HG03442 (cell line): ENCODE measurements at regions not wholly inside any gene's neighbourhood (a gene's known extent, or its start where the extent isn't known, plus 50 kb on each side); places are given as distances from the start of the nearest gene placed in this dataset.

ENCODE experiments used
- ATAC-seq: cut with Tn5 transposase; IDR thresholded peaks from one replicate; pipeline ENCODE4 v1.9.1; 2021; ENCODE audit warnings: mild to moderate bottlenecking, moderate library complexity; ENCODE audit not compliant: unreplicated experiment

DNA sequence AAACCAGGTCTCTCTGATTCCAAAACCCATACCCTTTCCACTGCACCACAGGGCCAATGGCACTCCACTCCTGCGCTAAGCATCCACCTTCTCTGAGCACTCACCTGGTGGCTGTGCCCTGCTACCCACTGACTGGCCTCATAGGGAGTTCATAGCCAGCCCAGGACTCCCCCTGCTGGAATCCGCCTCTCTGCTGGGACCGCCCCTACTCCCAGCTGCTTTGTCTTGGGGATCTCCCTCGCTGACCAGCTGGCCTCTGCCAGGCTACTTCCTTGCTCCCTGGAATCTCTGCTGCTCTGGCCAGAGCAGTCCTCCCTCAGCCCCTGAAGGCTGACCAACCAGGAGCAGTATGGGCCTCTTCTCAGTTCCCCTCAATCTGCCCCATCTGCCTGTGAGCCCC, 129.7 kb downstream of the FAXC start:
- ATAC-seq = peak; percentile 96

DNA sequence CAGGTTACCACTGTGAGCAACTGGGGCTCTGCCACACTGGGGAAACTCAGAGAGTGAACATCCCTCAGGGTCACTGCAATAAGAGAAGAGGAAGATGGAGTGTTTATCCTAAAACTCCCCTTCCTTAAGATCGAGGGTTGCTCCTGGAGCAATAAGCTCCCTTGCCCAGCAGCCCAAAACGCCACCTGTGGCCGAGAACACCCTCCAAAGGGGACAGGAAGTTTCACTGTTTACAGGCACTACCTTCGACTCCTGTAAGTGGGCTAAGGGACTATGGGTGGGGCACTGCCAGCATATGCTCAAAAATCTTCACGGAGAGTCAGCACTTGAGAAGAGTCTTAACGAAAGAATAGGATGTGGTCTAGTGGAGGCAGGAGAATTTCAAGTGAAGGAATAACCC, 132.5 kb downstream of the FAXC start:
- ATAC-seq = no peak

DNA sequence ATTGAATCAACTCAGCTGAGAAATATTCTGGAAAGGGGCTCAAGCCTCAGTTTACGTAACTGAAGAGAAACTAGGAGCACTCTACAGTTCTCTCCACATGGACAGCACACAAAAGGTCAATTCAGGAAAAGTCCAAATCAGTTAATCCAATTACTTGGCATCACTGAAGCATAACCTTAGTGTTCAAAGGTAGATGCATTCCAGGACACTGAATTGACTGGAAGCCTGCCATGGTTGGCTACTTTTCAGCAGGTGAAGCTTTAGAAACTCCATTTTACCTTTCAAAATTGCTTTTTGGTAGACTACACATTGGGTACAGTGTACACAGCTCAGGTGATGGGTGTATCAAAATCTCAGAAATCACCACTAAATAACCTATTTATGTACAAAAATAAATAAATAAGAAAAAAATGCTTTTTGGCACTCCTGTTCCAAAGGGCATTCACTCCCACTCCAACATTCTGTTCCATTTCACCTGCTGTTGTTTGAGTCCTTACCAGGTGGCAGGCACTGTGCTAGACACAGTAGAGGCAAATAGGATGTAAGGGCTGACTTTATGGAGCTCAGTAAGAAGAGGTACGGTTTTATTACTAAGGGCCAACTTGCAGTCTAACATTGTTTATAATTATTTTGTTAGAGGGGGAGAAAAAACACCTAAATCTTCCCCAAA, 153.4 kb downstream of the FAXC start:
- no peak for ATAC-seq

DNA sequence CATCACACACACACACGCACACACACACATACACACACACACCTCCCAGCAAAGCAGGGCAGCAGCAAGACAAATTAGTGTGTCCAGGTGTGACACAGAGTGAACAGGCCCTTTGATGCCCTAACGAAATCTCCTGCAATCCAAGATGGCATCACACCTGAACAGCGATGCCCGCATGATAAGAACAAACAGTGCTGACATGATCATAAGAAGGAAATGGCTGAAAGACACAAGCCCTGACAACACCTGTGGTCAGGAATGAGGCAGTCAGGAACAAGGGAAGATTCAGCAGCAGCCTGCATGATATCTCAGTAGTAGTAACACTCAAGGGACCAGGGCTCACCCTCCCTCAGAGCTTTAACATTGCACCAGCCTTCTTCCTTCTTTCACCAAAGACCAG, 156.9 kb downstream of the FAXC start:
- no peak for ATAC-seq

DNA sequence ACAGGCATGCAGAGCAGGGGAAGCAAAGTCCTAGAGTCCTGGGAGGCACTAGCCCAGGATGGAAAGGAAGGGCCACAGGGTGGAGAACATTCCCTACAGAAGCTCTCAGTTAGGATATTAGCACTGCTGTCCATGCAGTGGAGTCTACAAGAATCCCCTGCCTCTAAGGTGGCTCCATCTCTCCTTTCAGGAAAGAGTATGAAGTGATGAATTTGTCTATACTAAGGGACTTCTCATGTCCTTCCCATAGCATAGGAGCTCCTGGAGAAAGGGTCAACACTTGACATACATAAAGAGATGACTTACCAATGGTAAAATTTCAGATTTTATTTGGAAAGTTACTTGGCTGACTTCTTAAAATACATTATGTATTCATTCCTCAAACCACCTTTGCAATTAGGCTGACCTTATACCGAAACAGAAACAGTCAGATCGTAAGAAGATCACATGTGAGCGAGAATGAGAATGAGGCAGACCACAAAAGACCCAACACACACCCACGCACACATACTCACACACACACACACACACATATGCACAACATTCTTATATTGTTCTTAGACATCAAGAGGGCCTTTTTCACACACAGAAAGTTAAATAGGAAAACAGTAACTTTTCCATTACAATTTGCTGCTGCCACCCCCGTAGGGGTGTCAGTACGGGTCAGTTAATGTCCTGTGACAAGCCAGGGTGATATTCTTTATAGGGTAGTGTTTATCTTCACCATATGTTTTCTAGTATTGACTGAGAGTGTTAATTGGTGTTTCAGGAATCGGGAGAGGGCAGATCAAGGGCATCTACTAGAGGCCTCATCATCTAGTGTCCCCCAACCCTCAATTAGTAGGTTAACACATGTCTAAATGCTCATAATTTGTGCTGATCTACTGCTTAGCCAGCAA, 159.4 kb downstream of the FAXC start:
- peak; percentile 96 for ATAC-seq

DNA sequence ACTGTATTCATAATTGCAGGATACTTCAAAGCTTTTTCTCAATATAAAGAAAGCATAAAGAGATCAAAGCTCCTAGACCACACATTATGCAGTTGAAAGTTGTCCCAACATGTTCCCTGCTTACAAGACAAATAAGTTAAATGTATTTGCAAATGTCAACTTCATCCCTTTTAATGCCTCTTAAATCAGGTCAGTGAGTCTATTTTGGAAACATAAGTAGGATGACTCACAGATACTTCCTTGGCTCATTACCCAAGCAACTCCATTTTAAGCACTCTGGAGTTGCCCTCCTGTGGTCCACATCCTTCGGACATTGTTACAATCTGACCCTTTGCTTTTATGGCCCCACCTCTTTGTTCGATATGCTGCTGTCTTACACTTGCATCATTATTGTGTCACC, 162.0 kb downstream of the FAXC start:
- no peak for ATAC-seq

DNA sequence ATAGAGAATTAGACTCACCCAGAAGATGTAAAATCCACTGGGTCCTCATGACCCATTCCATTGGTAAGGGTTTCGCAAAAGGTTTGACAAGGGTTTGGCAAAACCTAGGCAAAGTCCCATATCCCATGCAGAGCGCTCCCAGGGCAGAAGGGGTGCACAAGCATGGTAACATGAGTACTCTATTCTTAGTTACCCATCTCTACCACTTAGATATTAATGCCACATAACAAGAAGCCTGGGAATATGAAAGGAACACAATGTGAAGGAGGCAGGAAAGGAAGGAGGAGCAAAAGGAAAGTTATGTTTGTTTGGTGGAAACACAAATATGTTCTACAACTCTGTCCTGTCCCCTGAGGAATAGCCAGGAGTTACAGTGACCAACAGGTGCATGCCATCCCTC, 163.1 kb downstream of the FAXC start:
- no peak for ATAC-seq

DNA sequence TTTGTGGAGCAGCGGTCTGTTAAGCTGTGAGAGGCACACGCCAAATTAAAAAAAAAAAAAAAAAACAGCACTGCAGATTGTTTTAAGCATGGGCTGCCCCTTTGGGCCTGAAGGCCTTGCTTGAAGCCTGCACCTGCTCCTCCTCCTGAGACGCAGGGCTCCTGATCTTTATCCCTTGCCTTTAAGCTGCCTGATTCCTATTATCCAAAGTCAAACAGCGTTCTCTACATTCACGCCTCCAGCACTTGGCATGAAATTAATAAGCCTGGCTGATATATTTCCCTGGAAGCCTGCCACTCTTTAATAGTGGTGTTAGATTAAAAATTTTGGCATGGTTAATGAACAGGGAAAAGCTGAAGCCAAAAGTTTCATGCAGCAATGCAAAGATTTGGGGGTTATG, 163.9 kb downstream of the FAXC start:
- ATAC-seq = no peak

DNA sequence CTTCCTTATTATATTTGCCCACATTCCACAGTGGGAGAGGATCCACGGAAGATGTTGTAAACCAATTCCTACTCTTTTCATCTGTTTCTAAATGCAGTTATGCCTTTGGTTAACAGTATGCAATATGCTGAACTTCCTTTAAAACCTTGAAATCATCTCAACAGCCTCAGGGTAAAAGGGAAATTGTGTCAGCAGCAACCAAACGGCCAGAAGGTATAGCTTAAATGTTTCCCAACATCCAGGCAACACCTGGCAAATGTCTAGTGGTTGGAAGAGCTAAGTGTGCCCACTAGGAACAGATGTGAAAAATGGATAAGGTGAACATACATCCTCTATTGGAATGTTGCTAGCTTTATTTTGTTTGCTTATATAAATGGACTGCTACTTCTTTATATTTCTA, 164.8 kb downstream of the FAXC start:
- ATAC-seq = no peak

DNA sequence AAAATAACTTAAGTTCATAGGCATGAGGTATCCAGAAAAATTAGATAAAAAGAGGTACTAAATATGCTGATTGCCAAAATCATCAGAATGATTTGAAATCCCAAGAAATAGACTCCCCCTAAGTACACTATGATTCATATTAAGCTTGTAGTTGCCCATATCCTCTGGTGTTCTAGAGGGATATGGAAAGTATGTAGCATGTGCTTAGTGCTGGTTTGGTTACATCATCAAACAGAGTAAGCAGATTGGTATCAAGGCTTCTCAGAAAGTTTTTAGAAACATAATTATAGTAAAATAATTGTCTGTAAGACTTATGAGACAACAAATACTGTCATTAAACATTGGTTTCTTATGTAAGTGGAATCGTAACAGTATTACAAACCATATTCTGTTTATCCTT, 166.4 kb downstream of the FAXC start:
- ATAC-seq = no peak

DNA sequence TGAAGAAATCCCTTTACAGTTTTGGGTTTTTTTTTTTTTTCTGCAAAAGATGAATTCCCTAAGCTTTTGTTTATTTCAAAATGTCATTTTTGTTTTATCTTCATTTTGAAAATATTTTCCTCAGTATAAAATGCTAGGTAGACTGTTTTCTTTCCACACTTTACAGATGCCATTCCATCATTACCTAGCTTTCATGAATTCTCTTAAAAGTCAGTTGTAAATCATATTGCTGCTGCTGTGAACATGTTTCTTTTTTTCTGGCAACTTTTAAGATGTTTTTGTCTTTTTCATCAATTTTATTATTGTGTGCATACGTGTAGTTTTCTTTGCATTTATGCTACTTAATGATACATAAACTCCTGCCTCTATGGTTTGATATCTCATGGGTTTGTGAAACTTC, 168.3 kb downstream of the FAXC start:
- no peak for ATAC-seq

DNA sequence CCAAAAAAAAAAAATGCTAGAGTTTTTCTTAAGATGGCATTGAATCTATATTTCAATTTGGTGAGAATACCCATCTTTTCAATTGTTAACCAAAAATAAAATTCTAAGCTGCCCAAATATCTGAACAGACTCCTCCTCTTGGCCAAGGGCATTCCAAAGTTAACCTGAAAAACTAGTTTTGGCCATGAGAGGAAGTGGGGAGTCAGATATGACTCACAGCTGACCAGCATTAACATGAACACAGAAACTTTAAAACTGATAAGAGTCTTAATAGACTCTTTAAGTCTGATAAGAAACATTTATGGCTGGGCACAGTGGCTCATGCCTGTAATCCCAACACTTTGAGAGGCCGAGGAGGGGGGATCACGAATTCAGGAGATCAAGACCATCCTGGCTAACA, 171.3 kb downstream of the FAXC start:
- ATAC-seq = peak; percentile 76

DNA sequence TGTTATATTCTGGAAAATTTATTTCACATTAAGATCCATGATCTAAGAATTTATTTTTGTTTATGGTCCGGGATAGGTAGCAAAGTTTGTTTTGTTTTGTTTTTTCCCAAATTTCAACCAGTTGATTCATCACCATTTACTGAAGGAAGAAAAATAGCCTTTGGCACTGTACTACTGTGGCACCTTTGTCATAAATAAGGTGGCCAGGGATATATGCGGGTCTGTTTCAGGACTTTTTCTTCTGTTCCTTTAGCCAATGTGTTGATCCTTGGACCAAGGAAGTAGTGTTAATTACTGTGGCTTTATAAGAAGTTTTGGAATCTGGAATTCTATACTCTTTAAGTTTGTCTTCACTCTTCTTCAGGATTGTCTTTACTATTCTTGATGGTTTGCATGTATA, 171.7 kb downstream of the FAXC start:
- no peak for ATAC-seq

DNA sequence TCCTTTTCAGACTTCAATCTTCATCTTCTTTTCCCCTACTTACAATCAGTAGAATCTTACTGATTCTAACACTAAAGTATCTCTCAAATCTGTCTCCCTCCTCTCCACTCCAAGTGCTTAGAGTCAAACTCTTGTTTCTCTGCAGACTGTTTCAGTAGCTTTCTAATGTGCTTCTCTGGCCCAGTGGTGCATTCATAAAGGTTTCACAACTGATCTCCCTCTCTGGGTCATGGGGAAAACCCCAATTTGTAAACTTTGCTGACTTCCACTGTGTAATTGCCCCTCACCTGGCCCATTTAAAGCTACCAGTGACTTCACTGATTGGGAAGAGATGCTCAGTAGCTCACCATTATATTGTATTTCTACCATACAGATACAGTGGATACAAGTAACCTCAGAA, 183.6 kb downstream of the FAXC start:
- peak; percentile 92 for ATAC-seq

DNA sequence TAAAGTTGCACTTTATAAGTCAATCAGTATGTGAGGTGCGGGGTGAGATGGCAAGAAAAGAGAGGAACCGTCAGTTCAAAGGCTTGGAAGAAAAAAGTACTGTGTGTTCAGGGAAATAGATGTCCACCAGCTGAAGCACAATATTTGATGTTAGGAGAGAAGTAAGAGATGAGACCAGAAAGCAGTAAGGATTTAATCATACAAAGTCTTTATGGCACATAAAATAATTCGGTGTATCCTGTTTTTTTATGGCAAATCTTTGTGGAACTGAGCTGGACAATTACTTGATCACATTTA, 197.2 kb downstream of the FAXC start:
- no peak for ATAC-seq

DNA sequence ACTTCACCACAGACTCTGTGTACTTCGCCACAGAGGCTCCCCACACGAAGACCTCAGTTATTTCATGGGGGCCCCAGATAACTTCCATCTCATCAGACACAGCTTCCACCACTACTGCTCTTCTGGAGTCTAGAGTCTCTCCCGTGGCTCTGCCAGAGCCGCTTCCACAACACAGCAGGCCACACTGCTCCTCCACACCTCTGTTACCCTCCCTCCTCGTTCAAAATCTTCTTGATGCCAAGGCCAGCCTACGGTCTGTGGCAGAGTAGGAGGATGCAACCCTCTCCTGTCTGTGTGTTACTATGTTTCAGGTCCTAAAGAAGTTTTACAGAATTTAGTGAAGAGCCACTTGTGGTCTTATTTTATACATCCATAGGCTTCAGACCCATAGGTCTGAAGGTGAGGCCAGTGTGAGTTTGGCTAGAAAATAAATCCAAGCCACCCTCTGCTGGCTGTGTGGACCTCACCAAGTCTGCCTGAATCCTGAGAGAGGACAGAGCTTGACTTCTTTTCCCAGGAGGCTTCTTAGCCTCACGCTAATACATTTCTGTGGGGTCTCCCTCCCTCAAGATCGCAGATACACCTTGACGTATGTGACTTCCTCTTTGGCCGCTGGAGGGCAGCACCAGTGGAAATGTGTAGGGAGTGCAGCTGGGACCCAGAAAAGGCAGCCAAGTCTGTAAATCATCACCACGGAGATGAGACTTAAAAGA, 197.7 kb downstream of the FAXC start:
- peak; percentile 96 for ATAC-seq

DNA sequence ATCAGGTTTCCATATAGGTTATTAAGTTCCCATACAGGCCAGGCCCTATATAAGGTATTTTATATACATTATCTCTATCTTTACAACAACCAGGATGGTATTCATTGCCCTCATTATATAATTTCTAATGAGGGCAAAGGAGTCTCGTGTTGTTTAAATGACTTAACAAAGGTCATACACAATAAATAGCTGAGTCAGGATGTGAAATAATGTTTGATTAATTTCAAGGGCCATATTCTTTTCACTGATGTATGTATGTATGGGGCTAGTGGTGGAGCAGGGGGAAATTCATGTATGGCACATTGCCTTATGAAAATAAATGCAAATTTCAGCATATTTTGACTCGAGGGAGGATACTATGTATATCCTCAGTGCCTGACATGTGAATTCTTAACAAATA, 200.7 kb downstream of the FAXC start:
- ATAC-seq = no peak

DNA sequence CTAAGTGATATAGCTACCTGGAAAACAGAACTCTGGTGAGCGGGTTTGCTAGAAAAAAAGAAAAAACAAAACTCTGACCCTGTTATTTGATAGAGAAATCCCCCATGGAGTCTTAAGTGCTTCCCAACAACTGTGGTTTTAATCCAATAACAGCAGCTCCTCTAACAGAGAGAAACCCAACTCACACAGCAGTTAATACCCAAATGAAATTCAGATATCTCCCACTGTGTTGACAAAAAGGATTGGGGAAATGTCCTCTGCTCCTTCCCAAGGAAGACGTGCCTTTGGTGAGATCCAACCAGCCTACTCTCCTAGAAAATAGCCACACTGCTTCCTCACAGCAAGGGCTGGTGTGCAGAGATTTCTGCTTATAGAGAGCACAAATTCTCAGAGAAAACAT, 200.4 kb upstream of the FBXL4 start:
- ATAC-seq = no peak

DNA sequence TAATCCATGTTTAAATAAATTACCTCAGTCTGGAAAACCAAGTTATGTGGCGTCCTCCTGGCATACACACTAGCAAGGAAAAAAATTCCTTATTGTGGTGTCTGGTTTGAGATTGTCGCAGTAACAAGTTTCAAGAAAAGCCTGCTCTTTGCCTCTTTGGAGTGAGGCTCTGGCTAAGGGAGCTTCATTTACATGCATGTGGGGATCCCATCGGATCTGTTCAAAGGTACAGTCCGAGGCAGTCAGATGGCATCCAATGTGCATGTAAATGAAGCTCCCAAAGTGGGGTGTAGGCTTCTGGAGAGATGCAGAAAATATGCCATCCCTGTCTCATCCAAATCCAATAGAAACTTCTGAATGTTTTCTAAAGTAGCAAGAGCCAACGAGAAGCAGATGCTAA, 199.5 kb upstream of the FBXL4 start:
- ATAC-seq = no peak

DNA sequence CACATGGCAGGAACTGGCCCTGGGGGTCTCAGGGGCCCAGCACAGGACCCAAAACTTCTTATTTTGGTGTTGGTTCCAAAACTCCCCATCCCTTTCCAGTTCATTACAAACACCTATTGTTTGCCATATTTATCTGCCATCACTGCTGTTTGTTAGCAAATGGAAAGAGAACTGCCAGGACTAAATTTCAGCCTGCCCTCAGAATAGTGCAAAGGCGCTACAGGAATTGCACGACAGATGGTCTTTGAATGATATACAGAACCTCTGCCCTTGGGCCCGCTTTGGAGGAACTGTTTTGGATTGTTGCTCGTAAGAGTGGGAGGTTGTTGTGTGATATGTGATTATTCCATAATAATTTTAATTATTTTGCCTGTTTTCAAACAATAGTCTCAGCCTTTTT, 199.0 kb upstream of the FBXL4 start:
- ATAC-seq = no peak

DNA sequence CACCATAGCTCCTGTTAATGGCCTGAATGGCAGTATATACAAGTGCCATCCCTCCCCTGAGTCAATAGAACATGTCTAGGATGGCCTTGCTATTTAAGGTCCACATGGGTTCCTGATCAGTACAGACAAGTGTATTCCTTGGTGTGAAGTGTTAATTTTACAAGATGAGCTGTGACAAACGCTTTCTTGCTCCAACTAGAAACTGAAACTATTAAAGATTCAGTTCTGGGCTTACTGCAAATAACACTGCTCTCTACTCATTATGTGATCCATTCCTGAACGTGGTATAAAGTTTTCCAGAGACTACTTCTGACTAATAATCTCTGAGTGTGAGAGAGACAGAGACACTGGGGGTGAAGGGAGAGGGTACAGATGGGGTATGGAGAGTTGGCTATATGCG, 198.0 kb upstream of the FBXL4 start:
- peak; percentile 50 for ATAC-seq
